ENCODE measurements at regions not wholly inside any gene's neighbourhood (a gene's known extent, or its start where the extent isn't known, plus 50 kb on each side); places are given as distances from the start of the nearest gene placed in this dataset.

DNA sequence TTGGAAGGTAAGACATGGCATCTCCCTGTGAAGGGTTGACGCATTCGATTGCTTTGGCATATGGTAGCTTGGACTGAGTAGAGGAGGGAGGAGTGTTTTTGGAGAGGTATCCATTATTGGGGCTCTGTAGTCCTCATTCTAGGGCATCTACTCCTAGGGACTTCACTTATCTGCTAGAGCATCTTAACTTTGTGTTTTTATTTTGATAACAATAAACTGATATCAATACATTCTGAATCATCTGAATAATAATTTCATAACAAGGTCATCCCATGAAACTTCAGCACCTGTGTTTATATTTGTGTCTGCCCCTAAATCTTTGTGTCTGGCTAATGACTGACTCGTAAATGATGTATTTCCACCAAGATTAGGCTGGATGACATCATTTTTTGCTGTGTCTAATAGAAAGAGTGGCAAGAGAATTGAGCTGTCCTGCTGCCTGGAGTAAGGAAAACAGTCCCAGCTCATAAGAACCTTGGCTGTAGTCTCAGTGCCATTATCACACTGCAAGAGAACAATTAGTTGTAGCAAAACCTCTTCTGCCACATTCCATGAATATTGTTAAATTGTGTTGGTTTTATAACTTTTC lies 288.5 kb downstream of the PRL start:
- H3K4me3 ChIP-seq, result no peak overlapping the region

GRCh38 chr6:22010102-22010501 lies 286.7 kb downstream of the PRL start:
- intact Hi-C loops (cut with DNase I; ENCODE audit: low total_unique reads), result no loop called here
- H3K4me1 ChIP-seq, result no peaks in the 10 kb centered on the region
- no peak overlapping the region for H3K4me3 ChIP-seq
- TF ChIP-seq POLR2AphosphoS5 (IDR thresholded peaks at IDR 0.05) (no peak), CTCF (IDR thresholded peaks at IDR 0.05) (no peak), POLR2A (IDR thresholded peaks at IDR 0.05) (no peak)
- H3K9me3 ChIP-seq, result no peaks in the 10 kb centered on the region
- H3K27me3 ChIP-seq, result no peaks in the 10 kb centered on the region
- H3K36me3 ChIP-seq, result no peaks in the 10 kb centered on the region
- H3K27ac ChIP-seq, result no peak overlapping the region
- no peak for DNase-seq (ENCODE audit: low spot score in 2 of 2)

More for the DNA sequence above, 288.5 kb downstream of the PRL start:
- intact Hi-C loops (cut with DNase I; ENCODE audit: low total_unique reads), result no loop called here
- H3K36me3 ChIP-seq, result no peaks in the 10 kb centered on the region
- H3K27me3 ChIP-seq, result no peaks in the 10 kb centered on the region
- DNase-seq (ENCODE audit: low spot score in 2 of 2), result no peak
- H3K9me3 ChIP-seq, result no peaks in the 10 kb centered on the region
- no peak overlapping the region for H3K27ac ChIP-seq
- TF ChIP-seq POLR2AphosphoS5 (IDR thresholded peaks at IDR 0.05), result no peak
- TF ChIP-seq POLR2A (IDR thresholded peaks at IDR 0.05), result no peak
- TF ChIP-seq CTCF (IDR thresholded peaks at IDR 0.05), result no peak
- no peaks in the 10 kb centered on the region for H3K4me1 ChIP-seq

DNA sequence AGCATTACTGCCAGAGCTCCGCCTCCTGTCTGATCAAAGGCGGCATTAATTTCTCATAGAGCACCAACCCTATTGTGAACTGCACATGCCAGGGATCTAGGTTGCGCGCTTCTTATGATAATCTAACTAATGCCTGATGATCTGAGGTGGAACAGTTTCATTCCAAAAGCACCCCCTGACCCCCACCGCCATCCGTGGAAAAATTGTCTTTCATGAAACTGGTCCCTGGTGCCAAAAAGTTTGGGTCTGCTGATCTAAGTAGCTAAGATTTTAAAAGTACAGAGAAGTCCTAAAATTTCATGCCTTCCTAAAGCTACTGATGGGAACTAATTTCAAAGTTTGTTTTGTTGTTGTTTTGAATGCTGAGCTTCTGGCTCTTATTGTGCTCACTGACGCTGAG lies 281.6 kb downstream of the PRL start:
- no peaks in the 10 kb centered on the region for H3K36me3 ChIP-seq
- no peak overlapping the region for H3K4me3 ChIP-seq
- no peak for TF ChIP-seq POLR2AphosphoS5 (IDR thresholded peaks at IDR 0.05)
- TF ChIP-seq POLR2A (IDR thresholded peaks at IDR 0.05), result no peak
- TF ChIP-seq CTCF (IDR thresholded peaks at IDR 0.05), result no peak
- no peak overlapping the region for H3K27ac ChIP-seq
- intact Hi-C loops (cut with DNase I; ENCODE audit: low total_unique reads), result no loop called here
- DNase-seq (ENCODE audit: low spot score in 2 of 2), result no peak
- no peaks in the 10 kb centered on the region for H3K9me3 ChIP-seq
- H3K4me1 ChIP-seq, result no peaks in the 10 kb centered on the region
- no peaks in the 10 kb centered on the region for H3K27me3 ChIP-seq

GRCh38 chr6:22015944-22016343 lies 280.9 kb downstream of the PRL start:
- DNase-seq (ENCODE audit: low spot score in 2 of 2), result no peak
- Histone ChIP-seq H3K9me3 (no peaks in the 10 kb centered on the region), H3K4me3 (no peak overlapping the region), H3K27me3 (no peaks in the 10 kb centered on the region), H3K4me1 (no peaks in the 10 kb centered on the region), H3K36me3 (no peaks in the 10 kb centered on the region), H3K27ac (no peak overlapping the region)
- no peak for TF ChIP-seq POLR2A (IDR thresholded peaks at IDR 0.05)
- TF ChIP-seq POLR2AphosphoS5 (IDR thresholded peaks at IDR 0.05), result no peak
- no peak for TF ChIP-seq CTCF (IDR thresholded peaks at IDR 0.05)
- intact Hi-C loops (cut with DNase I; ENCODE audit: low total_unique reads), result no loop called here

GRCh38 chr6:22017272-22017671 lies 279.6 kb downstream of the PRL start:
- intact Hi-C loops (cut with DNase I; ENCODE audit: low total_unique reads), result no loop called here
- H3K27ac ChIP-seq, result no peak overlapping the region
- TF ChIP-seq POLR2A (IDR thresholded peaks at IDR 0.05) (no peak), POLR2AphosphoS5 (IDR thresholded peaks at IDR 0.05) (no peak), CTCF (IDR thresholded peaks at IDR 0.05) (no peak)

More at GRCh38 chr6:22017272-22017671, 279.6 kb downstream of the PRL start:
- DNase-seq (ENCODE audit: low spot score in 2 of 2), result no peak
- H3K9me3 ChIP-seq, result peaks cover 5 to 6% of the 10 kb centered on the region in 2 donors
- no peaks in the 10 kb centered on the region for H3K27me3 ChIP-seq
- H3K36me3 ChIP-seq, result no peaks in the 10 kb centered on the region
- H3K4me1 ChIP-seq, result no peaks in the 10 kb centered on the region
- H3K4me3 ChIP-seq, result no peak overlapping the region

All from breast epithelium (tissue), 4 donors.